IMR-90 (cell line): ENCODE measurements at regions not wholly inside any gene's neighbourhood (a gene's known extent, or its start where the extent isn't known, plus 50 kb on each side); places are given as distances from the start of the nearest gene placed in this dataset.

ENCODE experiments used
- ATAC-seq: fragments of 200-7000 bp; cut with Tn5 transposase; 2 replicates; pipeline ENCODE4 v1.9.1; 2020; ENCODE audit warnings: low read depth, mild to moderate bottlenecking, moderate library complexity
- BruUV-seq: library from RNA; stranded (reverse); fragments of 400-500 nt; replicated peaks from 2 replicates; lab custom pipeline; 2021; lab: Mats Ljungman, UMichigan
- CTCF ChIA-PET: fragments of 300-600 bp; formaldehyde crosslinking; extraction: SDS; loops from one replicate; lab custom pipeline; 2021; ENCODE audit warnings: antibody characterized with exemption; lab: Yijun Ruan, JAX
- POLR2A ChIA-PET: fragments of 300-600 bp; sonication (Branson Sonifier 250); formaldehyde crosslinking; loops from one replicate; lab custom pipeline; 2022; ENCODE audit warnings: antibody characterized with exemption; ENCODE audit not compliant: unreplicated experiment; lab: Charles Lee
- DNase-seq: peaks from one replicate; pipeline ENCODE4 v3.0.0; 2013
- H2AFZ ChIP-seq: replicated peaks from 2 replicates; pipeline ENCODE3; 2013; ENCODE audit warnings: low read length, mild to moderate bottlenecking; ENCODE audit not compliant: poor library complexity
- H2AK5ac ChIP-seq: 2 replicates; pipeline ENCODE4 v1.6.1; 2013; ENCODE audit warnings: low read depth, low read length, inconsistent platforms
- H2AK9ac ChIP-seq: replicated peaks from 2 replicates; pipeline ENCODE3; 2013; ENCODE audit warnings: mild to moderate bottlenecking, low read depth, low read length, moderate library complexity; ENCODE audit not compliant: poor library complexity
- H2BK120ac ChIP-seq: 2 replicates; pipeline ENCODE4 v1.6.1; 2013; ENCODE audit warnings: low read depth, low read length, inconsistent platforms
- H2BK15ac ChIP-seq: 3 replicates; pipeline ENCODE4 v1.6.1; 2013; ENCODE audit warnings: low read depth, low read length, inconsistent platforms
- H2BK20ac ChIP-seq: 2 replicates; pipeline ENCODE4 v1.6.1; 2013; ENCODE audit warnings: low read depth, mild to moderate bottlenecking, inconsistent platforms, low read length, moderate library complexity
- H2BK5ac ChIP-seq: 2 replicates; pipeline ENCODE4 v1.6.1; 2013; ENCODE audit warnings: mild to moderate bottlenecking, low read depth, low read length, inconsistent platforms; ENCODE audit not compliant: poor library complexity, severe bottlenecking
- H3K14ac ChIP-seq: replicated peaks from 2 replicates; pipeline ENCODE4 v1.6.1; 2013; ENCODE audit warnings: low read depth, low read length, inconsistent platforms
- H3K18ac ChIP-seq: 2 replicates; pipeline ENCODE4 v1.6.1; 2013; ENCODE audit warnings: low read depth, low read length, control low read depth
- H3K23ac ChIP-seq: 2 replicates; pipeline ENCODE4 v1.6.1; 2013; ENCODE audit warnings: low read depth, low read length, inconsistent platforms
- H3K27ac ChIP-seq: 2 replicates; pipeline ENCODE4 v1.5.1; 2013; ENCODE audit warnings: mild to moderate bottlenecking, control low read depth, low read length; ENCODE audit not compliant: insufficient read depth
- H3K27me3 ChIP-seq: 2 replicates; pipeline ENCODE4 v1.6.1; 2013; ENCODE audit warnings: low read length; ENCODE audit not compliant: control insufficient read depth, insufficient read depth
- H3K36me3 ChIP-seq: 2 replicates; pipeline ENCODE4 v1.6.1; 2013; ENCODE audit warnings: low read length, mixed read lengths; ENCODE audit not compliant: control insufficient read depth, insufficient read depth
- H3K4ac ChIP-seq: 2 replicates; pipeline ENCODE4 v1.6.1; 2013; ENCODE audit warnings: low read depth, low read length, inconsistent platforms
- H3K4me1 ChIP-seq: 2 replicates; pipeline ENCODE4 v1.6.1; 2013; ENCODE audit warnings: low read length, mixed read lengths; ENCODE audit not compliant: control insufficient read depth, insufficient read depth
- H3K4me2 ChIP-seq: 2 replicates; pipeline ENCODE4 v1.6.1; 2013; ENCODE audit warnings: low read depth, mild to moderate bottlenecking, control low read depth, low read length, moderate library complexity
- H3K4me3 ChIP-seq: 2 replicates; pipeline ENCODE4 v1.5.1; 2013; ENCODE audit warnings: low read depth, mild to moderate bottlenecking, control low read depth, low read length, moderate library complexity; ENCODE audit not compliant: insufficient read depth
- H3K56ac ChIP-seq: 2 replicates; pipeline ENCODE4 v1.6.1; 2013; ENCODE audit warnings: low read length, inconsistent platforms; ENCODE audit not compliant: insufficient read depth; ENCODE audit errors: extremely low read depth
- H3K79me1 ChIP-seq, 2 experiments: 2 replicates each; pipeline ENCODE4 v1.6.1; 2013; ENCODE audit warnings: low read length in 2 of 2, inconsistent platforms in 1 of 2, low read depth in 1 of 2
- H3K9ac ChIP-seq: 2 replicates; pipeline ENCODE4 v1.6.1; 2013; ENCODE audit warnings: low read depth, low read length, control low read depth
- H3K9me1 ChIP-seq: 2 replicates; pipeline ENCODE4 v1.6.1; 2013; ENCODE audit warnings: low read length, inconsistent platforms; ENCODE audit not compliant: insufficient read depth
- H3K9me3 ChIP-seq: 2 replicates; pipeline ENCODE4 v1.6.1; 2013; ENCODE audit warnings: low read length; ENCODE audit not compliant: control insufficient read depth, insufficient read depth
- H4K20me1 ChIP-seq: 2 replicates; pipeline ENCODE4 v1.6.1; 2013; ENCODE audit warnings: low read length, inconsistent platforms; ENCODE audit not compliant: insufficient read depth
- H4K5ac ChIP-seq: 2 replicates; pipeline ENCODE4 v1.6.1; 2013; ENCODE audit warnings: mild to moderate bottlenecking, low read depth, low read length, control low read depth
- H4K8ac ChIP-seq, 2 experiments: 2 replicates each; pipeline ENCODE4 v1.6.1; 2013; ENCODE audit warnings: low read depth in 2 of 2, low read length in 2 of 2, control low read depth in 1 of 2, inconsistent platforms in 1 of 2
- H4K91ac ChIP-seq: 2 replicates; pipeline ENCODE4 v1.6.1; 2013; ENCODE audit warnings: low read depth, low read length, inconsistent platforms; ENCODE audit not compliant: insufficient read depth
- BHLHE40 ChIP-seq: fragments of 150-350 bp; IDR thresholded peaks from 2 replicates; pipeline ENCODE4 v1.6.1; 2016; ENCODE audit warnings: mild to moderate bottlenecking, low read depth, low read length
- CEBPB ChIP-seq: IDR thresholded peaks from 2 replicates; pipeline ENCODE4 v1.6.1; 2012; ENCODE audit warnings: low read depth, low read length, improper control_type of control experiment
- CHD1 ChIP-seq: IDR thresholded peaks from 2 replicates; pipeline ENCODE4 v1.6.1; 2012; ENCODE audit warnings: low read depth, low read length, improper control_type of control experiment
- CTCF ChIP-seq: conservative IDR thresholded peaks from 2 replicates; pipeline ENCODE4 v1.5.1; 2012; ENCODE audit warnings: mild to moderate bottlenecking, low read depth, low read length, improper control_type of control experiment
- ELK1 ChIP-seq: fragments of 150-350 bp; IDR thresholded peaks from 2 replicates; pipeline ENCODE4 v1.6.1; 2016; ENCODE audit warnings: low read depth, mild to moderate bottlenecking, low read length, moderate library complexity, borderline replicate concordance
- FOS ChIP-seq: fragments of 150-350 bp; IDR thresholded peaks from 2 replicates; pipeline ENCODE4 v1.6.1; 2016; ENCODE audit warnings: low read depth, low read length
- MAFK ChIP-seq: IDR thresholded peaks from 2 replicates; pipeline ENCODE4 v1.6.1; 2012; ENCODE audit warnings: low read depth, low read length, improper control_type of control experiment
- MAZ ChIP-seq: IDR thresholded peaks from 2 replicates; pipeline ENCODE4 v1.6.1; 2012; ENCODE audit warnings: low read depth, mild to moderate bottlenecking, low read length, improper control_type of control experiment, moderate library complexity, borderline replicate concordance
- MXI1 ChIP-seq: IDR thresholded peaks from 2 replicates; pipeline ENCODE4 v1.6.1; 2012; ENCODE audit warnings: low read depth, mild to moderate bottlenecking, low read length, moderate library complexity, borderline replicate concordance
- NFE2L2 ChIP-seq: fragments of 150-350 bp; IDR thresholded peaks from 2 replicates; pipeline ENCODE4 v1.6.1; 2016; ENCODE audit warnings: low read depth, mild to moderate bottlenecking, low read length
- POLR2A ChIP-seq: IDR thresholded peaks from 2 replicates; pipeline ENCODE4 v1.6.1; 2012; ENCODE audit warnings: mild to moderate bottlenecking, low read depth, low read length
- RAD21 ChIP-seq: IDR thresholded peaks from 2 replicates; pipeline ENCODE4 v1.6.1; 2012; ENCODE audit warnings: low read length, improper control_type of control experiment
- RCOR1 ChIP-seq: IDR thresholded peaks from 2 replicates; pipeline ENCODE4 v1.6.1; 2012; ENCODE audit warnings: mild to moderate bottlenecking, low read length, improper control_type of control experiment; ENCODE audit not compliant: insufficient replicate concordance
- RFX5 ChIP-seq: IDR thresholded peaks from 2 replicates; pipeline ENCODE4 v1.8.0; 2012; ENCODE audit warnings: low read depth, mild to moderate bottlenecking, low read length, moderate library complexity
- SMC3 ChIP-seq: fragments of 150-350 bp; IDR thresholded peaks from 2 replicates; pipeline ENCODE4 v1.6.1; 2016; ENCODE audit warnings: low read depth, mild to moderate bottlenecking, antibody characterized with exemption, low read length, moderate library complexity
- USF2 ChIP-seq: fragments of 150-350 bp; IDR thresholded peaks from 2 replicates; pipeline ENCODE4 v1.6.1; 2017; ENCODE audit warnings: mild to moderate bottlenecking, antibody characterized with exemption, low read length, low read depth
- WGBS, 2 experiments: methylation state at CpG; one replicate each; pipeline versions ENCODE4 v1.1.5 to v1.1.7; 2013; ENCODE audit warnings: missing lambda C conversion rate in 2 of 2; ENCODE audit not compliant: insufficient read length in 1 of 2; ENCODE audit errors: extremely low coverage in 2 of 2; 5-methylcytosine and 5-hydroxymethylcytosine counted together
- dilution Hi-C: fragments of 300-500 bp; cut with HindIII; formaldehyde crosslinking; loops from one replicate; pipeline ENCODE4 v1.14.3; 2018; ENCODE audit warnings: low sequenced_read_pairs; ENCODE audit not compliant: unreplicated experiment
- in situ Hi-C: fragments of 300-500 bp; cut with MboI; formaldehyde crosslinking; loops from 3 replicates; pipeline ENCODE4 v1.14.3; 2019; ENCODE audit warnings: low sequenced_read_pairs, inconsistent platforms, mixed read lengths
- intact Hi-C: fragments of 100-400 bp; cut with micrococcal nuclease; formaldehyde crosslinking; loops from 2 replicates; pipeline ENCODE4 v1.10.0; 2022

- TF ChIP-seq CHD1 = no peak
- TF ChIP-seq POLR2A = no peak
- no peak for TF ChIP-seq CEBPB
- no peak for TF ChIP-seq BHLHE40
- no peak for TF ChIP-seq CTCF
- no peak for TF ChIP-seq RCOR1
- TF ChIP-seq SMC3 = no peak
- no peak for TF ChIP-seq RFX5
- TF ChIP-seq NFE2L2 = no peak
- no peak for TF ChIP-seq FOS
- TF ChIP-seq MAFK = no peak
- TF ChIP-seq MAZ = no peak
- TF ChIP-seq RAD21 = no peak
- TF ChIP-seq MXI1 = no peak
- TF ChIP-seq USF2 = no peak
- no peak for TF ChIP-seq ELK1
- H3K14ac ChIP-seq = no peak overlapping the region
- H4K5ac ChIP-seq = no peak overlapping the region
- H4K20me1 ChIP-seq = no peaks in the 10 kb centered on the region
- dilution Hi-C loops (no loop called here), intact Hi-C loops (no loop called here), in situ Hi-C loops (no loop called here)
- H3K36me3 ChIP-seq = no peaks in the 10 kb centered on the region
- no peak overlapping the region for H3K18ac ChIP-seq
- no peak overlapping the region for H3K4me3 ChIP-seq
- DNase-seq (no peak), ATAC-seq (no peak)
- H4K91ac ChIP-seq = no peak overlapping the region
- H2AK9ac ChIP-seq = no peak overlapping the region
- H2AK5ac ChIP-seq = no peak overlapping the region
- no peaks in the 10 kb centered on the region for H3K4me1 ChIP-seq
- no peak overlapping the region for H2BK15ac ChIP-seq
- no peak overlapping the region for H2BK120ac ChIP-seq
- no CpG with 5 or more reads among the region's 2 CpGs for WGBS, 2 experiments
- no peak overlapping the region for H3K4ac ChIP-seq
- no peak overlapping the region for H3K56ac ChIP-seq
- ChIA-PET POLR2A (no interaction called here), CTCF (no interaction called here)
- no peaks in the 10 kb centered on the region for H3K9me3 ChIP-seq
- no peak overlapping the region for H3K27ac ChIP-seq
- H3K23ac ChIP-seq = no peak overlapping the region
- H3K9ac ChIP-seq = no peak overlapping the region
- no peak overlapping the region for H2BK5ac ChIP-seq
- H3K27me3 ChIP-seq = no peaks in the 10 kb centered on the region
- H3K9me1 ChIP-seq = no peaks in the 10 kb centered on the region
- H2AFZ ChIP-seq = no peak overlapping the region
- H3K79me1 ChIP-seq = no peaks in the 10 kb centered on the region
- no peak overlapping the region for H3K4me2 ChIP-seq
- no TSS peak for BruUV-seq
- no peak overlapping the region for H4K8ac ChIP-seq
- no peak overlapping the region for H2BK20ac ChIP-seq
These were observed 2458.5 kb downstream of the ARAP2 start for GRCh38 chr4:33785843-33786242.
